ENCODE measurements at regions not wholly inside any gene's neighbourhood (a gene's known extent, or its start where the extent isn't known, plus 50 kb on each side); places are given as distances from the start of the nearest gene placed in this dataset.
"Not testable (repeated sequence)": the region's sequence is repeated elsewhere in the genome, so short reads cannot be mapped to it uniquely, and the experiment has no call there.

DNA sequence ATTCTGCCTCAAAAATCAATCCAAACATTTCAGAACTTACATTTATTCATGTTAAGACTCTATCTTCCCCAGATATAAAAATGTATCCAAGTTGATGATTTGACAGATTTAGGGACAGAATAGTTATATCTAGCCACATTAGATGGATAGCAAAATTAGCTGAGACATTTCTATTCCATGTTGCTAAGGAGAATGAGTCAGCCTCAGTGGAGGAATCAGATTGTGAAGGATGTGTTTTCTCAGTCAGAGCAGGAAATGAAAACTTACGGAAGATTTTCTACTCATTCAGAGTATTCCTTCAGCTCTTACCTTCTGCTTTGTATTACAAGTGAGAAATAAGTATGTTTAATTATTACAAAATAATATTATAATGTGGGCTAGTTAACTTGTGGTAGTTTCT lies 556.3 kb upstream of the ANO3 start:
- DNase-seq = no peak

GRCh38 chr11:25776238-25776637 lies 555.7 kb upstream of the ANO3 start:
- DNase-seq = no peak

- DNase-seq = no peak
These were observed 554.6 kb upstream of the ANO3 start for GRCh38 chr11:25777343-25777742.

- no peak for DNase-seq
These were observed 552.9 kb upstream of the ANO3 start for GRCh38 chr11:25779033-25779432.

- no peak for DNase-seq
These were observed 544.5 kb upstream of the ANO3 start for GRCh38 chr11:25787416-25787815.

DNA sequence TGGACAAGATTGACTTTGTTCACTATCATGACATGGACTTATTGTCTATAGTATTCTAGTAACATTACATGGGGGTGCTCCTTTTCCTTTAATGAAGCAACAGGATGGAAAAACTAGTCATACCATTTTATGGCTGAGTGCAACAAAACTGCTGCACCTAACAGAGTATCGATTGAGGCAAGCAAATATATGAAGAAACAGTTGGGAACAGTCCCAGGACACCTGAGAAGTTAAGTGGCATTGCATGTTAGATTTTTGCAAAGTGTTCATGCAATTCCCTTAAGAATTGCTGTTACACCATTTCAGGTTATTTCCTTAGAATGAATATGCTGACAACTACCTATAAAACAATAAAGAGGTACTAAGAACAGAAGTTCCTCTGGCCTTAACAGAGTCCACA lies 541.5 kb upstream of the ANO3 start:
- DNase-seq = no peak

DNA sequence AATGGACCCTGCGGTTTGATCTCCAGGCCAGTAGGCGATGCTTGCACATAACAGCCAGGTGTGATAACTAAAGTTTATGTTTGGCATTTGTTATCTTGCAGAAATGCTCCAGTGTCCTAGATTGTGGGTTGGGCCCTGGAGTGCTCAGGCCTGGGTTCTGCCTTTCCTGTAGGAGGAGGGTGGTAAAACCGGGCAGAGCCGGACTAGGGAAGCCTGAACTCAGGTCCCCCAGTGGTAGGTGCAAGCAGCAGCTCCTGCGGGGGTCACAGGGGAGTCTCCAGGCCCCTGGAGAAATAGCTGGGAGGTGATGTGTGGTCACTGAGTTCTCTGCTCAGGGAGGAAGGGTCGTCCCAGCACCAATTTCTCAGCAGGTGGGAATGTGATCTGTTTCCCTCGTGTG lies 538.3 kb upstream of the ANO3 start:
- no peak for DNase-seq

DNA sequence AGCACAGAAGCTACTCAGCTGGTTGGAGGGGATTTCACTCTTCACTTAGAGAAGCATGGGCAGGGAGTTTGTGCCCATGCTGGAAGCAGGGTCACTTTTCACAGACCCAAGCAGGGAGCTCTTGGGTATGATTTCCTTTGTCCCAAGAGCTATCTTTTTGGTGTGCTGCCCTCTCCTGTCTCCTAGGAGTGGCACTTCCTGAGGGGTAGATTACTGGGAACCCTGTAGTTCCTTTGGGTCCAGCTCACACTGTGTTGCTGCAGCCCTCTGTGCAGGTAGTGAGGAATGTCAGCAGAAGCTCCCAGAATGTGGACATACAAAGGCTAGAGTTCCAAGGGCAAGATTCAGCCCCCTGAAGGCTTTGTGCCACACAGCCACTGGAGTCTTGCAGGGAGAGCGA lies 537.1 kb upstream of the ANO3 start:
- no peak for DNase-seq

DNA sequence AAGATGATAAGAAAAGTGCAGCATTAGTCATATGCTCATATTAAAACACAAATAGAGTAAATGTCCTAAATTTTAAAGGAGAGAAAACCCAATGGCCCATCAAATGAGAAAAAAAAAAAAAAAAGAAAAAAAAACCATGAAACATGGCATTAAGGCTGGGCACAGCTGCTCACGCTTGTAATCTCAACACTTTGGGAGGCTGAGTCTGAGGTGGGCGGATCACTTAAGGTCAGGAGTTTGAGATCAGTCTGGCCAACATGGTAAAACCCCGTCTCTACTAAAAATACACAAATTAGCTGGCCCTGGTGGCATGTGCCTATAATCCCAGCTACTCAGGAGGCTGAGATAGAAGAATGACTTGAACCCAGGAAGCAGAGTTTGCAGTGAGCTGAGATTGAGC lies 515.5 kb upstream of the ANO3 start:
- DNase-seq = no peak

GRCh38 chr11:25824688-25825087 lies 507.2 kb upstream of the ANO3 start:
- DNase-seq = no peak

- DNase-seq = not testable (repeated sequence)
These were observed 500.4 kb upstream of the ANO3 start for GRCh38 chr11:25831485-25831884.

GRCh38 chr11:25838918-25839625 lies 492.9 kb upstream of the ANO3 start:
- DNase-seq = no peak

GRCh38 chr11:25844811-25845210 lies 487.1 kb upstream of the ANO3 start:
- DNase-seq = no peak

DNA sequence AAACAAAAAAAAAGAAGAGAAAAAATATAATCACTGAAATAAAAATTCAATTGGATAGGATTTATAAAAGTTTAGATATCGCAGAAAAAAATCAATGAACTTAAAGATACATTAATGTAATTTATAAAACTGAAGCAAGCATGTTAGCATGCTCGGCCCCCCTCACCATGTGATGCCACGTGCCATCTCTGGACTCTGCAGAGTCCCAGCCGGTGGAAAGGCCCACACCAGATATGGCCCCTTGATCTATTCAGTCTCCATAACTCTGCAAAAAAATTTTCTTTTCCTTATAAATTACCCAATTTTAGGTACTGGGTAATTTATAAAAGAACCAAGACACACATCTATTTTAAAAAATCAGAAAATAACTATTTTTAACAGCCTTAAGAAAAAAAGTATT lies 476.0 kb upstream of the ANO3 start:
- DNase-seq = no peak

GRCh38 chr11:25859776-25860175 lies 472.2 kb upstream of the ANO3 start:
- DNase-seq = no peak

DNA sequence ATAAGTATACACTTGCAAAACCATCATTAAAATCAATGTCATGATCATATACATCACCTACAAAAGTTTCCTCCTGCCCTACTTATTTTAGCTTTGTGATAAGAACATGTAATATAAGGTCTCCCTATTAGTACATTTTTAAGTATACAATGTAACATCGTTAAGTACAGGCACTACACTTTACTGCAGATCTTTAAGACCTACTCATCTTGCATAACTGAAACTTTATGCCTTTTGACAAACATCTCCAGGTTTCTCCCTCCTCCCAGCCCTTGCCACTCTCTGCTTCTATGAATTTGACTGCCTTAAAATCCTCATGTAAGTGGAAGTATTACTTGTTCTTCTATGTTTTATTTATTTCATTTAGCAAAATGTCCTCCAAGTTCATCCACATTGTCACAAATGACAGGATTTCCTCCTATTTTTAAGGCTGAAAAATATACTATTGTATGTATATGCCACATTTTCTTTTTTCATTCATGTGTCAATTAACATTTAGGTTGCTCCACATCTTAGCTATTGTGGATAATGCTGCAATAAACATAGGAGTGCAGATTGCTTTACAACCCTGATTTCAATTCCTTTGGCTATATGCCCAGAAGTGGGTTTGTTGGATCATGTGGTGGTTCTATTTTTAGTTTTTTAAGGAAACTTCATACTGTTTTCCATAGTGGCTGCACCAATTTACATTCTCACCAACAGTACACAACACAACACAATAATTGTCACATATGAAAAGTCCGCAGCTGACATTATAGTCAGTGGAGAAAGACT lies 471.1 kb upstream of the ANO3 start:
- DNase-seq = no peak

DNA sequence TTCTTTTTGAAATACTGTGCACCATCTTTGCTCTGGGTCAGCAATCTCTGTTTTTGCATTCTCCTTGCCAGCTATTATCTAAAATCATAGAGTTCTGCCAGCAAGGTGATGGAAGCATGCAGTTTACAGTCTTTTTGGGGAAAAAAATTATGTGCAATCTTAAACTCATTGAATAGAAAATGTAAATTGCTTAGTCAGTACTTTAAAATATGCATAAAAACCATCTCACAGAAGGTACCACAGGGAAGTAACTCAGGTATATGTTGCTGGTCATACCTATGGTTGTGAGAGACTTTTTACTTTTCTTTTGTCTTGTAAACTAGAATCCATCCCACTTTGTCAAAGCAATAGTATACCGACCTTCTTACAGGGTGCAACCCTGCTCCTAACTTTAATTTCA lies 469.8 kb upstream of the ANO3 start:
- no peak for DNase-seq

DNA sequence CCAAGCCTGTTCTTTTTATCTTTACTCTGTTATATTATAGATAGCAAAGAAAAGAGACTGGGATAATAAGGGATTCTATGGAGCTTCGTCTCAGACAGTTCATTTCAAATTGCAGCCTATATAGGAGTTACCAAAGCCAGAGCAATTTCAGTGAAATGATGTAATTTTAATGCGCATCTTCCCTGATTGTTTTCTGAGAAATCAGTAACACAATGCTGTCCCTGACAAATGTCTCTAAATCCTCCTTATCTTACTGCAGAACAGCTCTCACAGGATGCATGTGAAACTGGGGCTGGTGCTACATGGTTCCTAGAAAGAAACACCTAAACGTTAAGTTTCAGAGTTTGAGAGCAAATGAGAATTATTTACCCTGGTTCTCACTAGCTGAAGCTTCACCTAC lies 467.9 kb upstream of the ANO3 start:
- no peak for DNase-seq

GRCh38 chr11:25876456-25876965 lies 455.4 kb upstream of the ANO3 start:
- no peak for DNase-seq

DNA sequence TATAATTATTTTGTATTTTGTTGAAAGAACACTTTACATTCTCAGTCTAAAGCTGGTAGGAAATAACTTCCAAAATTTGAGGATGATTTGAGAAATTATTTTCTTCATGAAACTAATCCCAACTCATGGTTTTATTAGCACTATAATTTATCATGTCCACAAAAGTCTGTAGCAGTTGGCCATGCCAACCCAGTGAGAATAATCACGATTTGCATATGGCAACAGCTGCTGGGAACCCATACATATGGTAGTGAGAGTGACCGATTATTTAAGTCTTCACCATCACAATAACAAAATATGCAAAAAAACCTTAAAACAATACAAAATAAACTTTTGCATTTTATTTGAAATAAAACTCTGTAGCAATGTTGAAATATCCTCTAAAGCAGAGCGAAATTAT lies 445.9 kb upstream of the ANO3 start:
- no peak for DNase-seq

DNA sequence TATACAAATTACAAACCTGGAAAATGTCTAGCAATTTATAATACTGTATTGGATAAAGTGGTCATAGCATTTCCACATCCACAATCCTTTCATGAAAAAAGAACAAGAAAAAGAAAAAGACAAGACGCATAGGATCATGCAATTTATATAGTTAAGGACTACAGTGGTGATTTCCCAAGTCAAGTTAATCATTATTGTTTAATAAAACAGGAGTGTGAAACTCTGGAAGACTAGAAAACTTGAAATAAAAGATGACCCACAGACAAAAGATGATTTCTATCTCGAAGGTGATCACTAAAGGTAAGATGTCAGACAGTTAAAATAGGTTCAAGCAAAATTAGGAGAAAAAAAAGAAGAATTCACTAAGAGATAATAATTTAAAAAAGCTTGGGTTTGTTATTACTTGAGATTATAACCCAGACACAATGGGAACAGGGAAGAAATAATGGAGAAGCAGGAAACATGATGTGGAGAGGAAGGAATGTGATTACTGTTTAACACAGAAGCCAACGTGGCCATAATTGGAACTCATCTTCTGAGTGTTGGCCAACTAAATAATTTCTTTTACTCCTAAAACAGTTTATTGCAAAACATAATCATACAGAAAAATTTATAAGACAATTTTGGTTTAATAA lies 441.2 kb upstream of the ANO3 start:
- DNase-seq = no peak

DNA sequence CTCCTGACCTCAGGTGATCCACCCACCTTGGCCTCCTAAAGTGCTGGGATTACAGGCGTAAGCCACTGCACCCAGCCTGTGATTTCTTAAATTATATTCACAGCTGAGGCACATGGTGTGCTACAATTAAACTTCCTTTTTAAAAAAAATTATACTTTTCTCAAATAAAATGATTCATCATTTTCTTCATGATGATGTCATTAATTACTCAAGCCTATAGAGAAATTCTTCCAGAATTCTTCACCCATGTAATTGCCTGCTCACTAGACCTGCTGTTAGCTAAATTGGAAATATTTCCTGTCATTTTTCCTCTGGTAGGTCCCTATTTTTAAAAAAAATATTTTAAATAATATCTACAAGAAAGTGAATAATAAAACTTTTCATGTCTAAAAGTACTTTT lies 440.0 kb upstream of the ANO3 start:
- DNase-seq = no peak

DNA sequence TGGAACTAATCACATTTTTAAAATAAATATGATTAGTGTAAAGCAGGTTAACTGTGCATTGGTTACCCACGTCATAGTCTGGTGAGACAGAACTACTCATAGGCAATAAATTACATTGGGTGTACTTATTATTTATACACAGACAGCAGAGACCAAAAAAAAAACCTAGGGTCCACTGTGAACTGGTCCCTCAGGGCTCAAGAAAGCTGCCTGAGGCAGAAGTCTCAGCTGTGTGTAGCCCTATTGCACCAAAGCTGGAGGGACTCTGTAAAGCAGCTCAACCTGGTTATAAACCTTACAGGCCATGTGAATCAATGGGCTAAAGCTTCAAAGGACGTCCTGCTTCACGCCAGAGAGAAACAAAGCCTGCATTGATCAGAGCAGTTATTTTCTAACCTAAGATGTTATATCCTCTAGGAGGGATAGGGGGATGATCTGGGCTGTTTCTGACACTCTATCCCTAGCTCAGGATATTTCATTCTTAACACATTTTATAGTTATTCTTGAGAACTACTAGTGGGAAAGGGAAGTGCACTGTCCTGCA lies 432.2 kb upstream of the ANO3 start:
- no peak for DNase-seq

DNA sequence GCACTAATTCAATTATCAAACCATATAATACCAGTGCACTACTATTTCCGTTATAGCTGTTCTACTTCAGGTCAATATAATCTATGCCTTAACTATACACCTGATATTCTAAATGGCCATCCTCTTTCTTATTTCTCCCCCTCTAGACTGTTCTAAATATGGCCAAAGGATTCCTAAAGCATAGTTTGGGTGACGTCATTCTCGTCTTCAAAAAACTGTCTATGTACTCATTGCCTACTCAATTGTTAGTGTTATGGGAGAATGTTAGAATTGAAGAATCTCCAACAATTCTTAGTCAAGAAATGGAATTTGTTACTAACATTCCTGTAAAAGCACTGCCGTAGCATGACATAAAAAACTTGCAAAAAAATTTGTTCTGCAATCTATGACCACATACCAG lies 431.1 kb upstream of the ANO3 start:
- no peak for DNase-seq

All from NCI-H774 (cell line).